ENCODE measurements at regions not wholly inside any gene's neighbourhood (a gene's known extent, or its start where the extent isn't known, plus 50 kb on each side); places are given as distances from the start of the nearest gene placed in this dataset.

DNA sequence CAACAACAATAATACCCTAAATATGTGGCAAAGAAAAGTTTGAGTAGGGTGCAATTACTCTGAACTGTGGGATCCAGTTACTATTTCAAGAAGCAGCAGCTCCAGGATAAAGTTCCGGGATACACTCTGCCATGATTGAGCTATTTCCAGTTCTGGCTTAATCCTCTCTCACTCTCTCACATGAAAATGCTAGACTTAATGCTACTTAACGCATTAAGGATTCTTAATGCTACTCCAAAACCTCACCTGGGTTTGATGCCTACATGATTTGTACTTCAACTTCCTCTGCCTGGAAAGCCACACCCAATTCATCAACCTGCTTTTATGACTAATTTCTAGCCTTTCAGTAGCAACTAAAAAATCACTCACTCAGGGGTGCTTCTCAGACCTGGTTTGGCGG, 151.1 kb upstream of the HNMT start:
- ATAC-seq (no peak), DNase-seq (no peak)
- Histone ChIP-seq H3K27me3 (no peaks in the 10 kb centered on the region), H3K36me3 (no peaks in the 10 kb centered on the region), H3K4me1 (no peaks in the 10 kb centered on the region), H3K9me3 (peaks cover 0 to 7% (median 0%) of the 10 kb centered on the region in 11 donors), H3K4me3 (no peak overlapping the region), H3K27ac (no peak overlapping the region)
- intact Hi-C loops (cut with DNase I) = no loop called here
- TF ChIP-seq, protein P1, sequence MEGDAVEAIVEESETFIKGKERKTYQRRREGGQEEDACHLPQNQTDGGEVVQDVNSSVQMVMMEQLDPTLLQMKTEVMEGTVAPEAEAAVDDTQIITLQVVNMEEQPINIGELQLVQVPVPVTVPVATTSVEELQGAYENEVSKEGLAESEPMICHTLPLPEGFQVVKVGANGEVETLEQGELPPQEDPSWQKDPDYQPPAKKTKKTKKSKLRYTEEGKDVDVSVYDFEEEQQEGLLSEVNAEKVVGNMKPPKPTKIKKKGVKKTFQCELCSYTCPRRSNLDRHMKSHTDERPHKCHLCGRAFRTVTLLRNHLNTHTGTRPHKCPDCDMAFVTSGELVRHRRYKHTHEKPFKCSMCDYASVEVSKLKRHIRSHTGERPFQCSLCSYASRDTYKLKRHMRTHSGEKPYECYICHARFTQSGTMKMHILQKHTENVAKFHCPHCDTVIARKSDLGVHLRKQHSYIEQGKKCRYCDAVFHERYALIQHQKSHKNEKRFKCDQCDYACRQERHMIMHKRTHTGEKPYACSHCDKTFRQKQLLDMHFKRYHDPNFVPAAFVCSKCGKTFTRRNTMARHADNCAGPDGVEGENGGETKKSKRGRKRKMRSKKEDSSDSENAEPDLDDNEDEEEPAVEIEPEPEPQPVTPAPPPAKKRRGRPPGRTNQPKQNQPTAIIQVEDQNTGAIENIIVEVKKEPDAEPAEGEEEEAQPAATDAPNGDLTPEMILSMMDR (IDR thresholded peaks at IDR 0.05) = no peak
- 88% methylated on average over 3 of the region's 3 CpGs for WGBS, 2 donors

- no peak for ATAC-seq
- TF ChIP-seq, protein P1 (IDR thresholded peaks at IDR 0.05) = no peak
- 55 to 58% methylated on average over 3 of the region's 3 CpGs for WGBS, 2 donors
These were observed 147.2 kb upstream of the HNMT start for GRCh38 chr2:137817058-137817457.

DNA sequence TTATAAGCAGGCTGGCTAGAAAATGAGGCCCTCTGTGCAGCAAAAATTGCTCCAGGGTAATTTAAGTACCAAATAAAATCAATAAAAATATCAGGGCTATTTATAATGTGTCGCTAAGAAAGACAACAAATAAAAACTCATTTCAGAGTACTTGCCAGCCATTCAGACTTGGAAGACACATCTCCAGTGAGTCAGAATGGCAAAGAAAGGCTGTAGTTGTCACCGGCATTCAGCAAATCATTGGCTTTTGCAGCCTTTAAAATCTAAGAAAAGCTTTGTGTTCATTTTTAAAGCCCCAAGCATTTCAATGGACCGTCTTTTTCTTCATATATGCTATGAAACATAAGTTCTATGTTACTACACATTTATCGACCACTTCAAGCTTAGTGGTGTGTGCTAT, 141.1 kb upstream of the HNMT start:
- ATAC-seq (no peak), DNase-seq (no peak)
- Histone ChIP-seq H3K36me3 (no peaks in the 10 kb centered on the region), H3K9me3 (peaks cover 0 to 10% (median 0%) of the 10 kb centered on the region in 11 donors), H3K27ac (no peak overlapping the region), H3K4me3 (no peak overlapping the region), H3K4me1 (no peaks in the 10 kb centered on the region), H3K27me3 (peaks cover 0 to 4% (median 0%) of the 10 kb centered on the region in 7 donors)
- WGBS, 2 donors = 83 to 85% methylated on average over 4 of the region's 4 CpGs
- TF ChIP-seq, protein P1 (IDR thresholded peaks at IDR 0.05) = no peak
- intact Hi-C loops (cut with DNase I) = no loop called here

More at GRCh38 chr2:137817058-137817457, 147.2 kb upstream of the HNMT start:
- no peak overlapping the region for H3K4me3 ChIP-seq
- intact Hi-C loops (cut with DNase I) = no loop called here
- H3K4me1 ChIP-seq = no peaks in the 10 kb centered on the region
- H3K36me3 ChIP-seq = no peaks in the 10 kb centered on the region
- DNase-seq = no peak
- no peak overlapping the region for H3K27ac ChIP-seq
- peaks cover 0 to 4% (median 0%) of the 10 kb centered on the region in 7 donors for H3K27me3 ChIP-seq
- H3K9me3 ChIP-seq = peaks cover 0 to 10% (median 0%) of the 10 kb centered on the region in 11 donors

DNA sequence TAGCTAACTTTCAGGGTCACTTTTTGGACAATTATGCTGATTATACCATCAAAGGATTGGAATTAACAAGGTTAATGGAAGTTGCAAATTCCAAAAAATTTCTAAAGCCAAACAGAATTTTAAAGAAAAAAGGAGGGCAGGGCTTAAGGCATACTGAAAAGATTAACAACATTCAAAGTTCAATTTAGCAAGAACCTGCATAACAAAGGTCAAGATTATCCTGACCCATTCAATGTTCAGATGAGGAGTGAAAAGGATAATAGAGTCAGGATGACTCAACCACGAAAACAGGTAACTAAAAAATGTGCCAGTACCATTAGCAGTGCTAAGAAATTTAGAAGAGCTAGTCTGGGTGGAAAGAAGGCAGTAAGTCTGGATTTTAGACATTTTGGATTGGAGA, 139.8 kb upstream of the HNMT start:
- intact Hi-C loops (cut with DNase I) = no loop called here
- 55 to 71% methylated on average over 1 of the region's 1 CpG for WGBS, 2 donors
- H3K27ac ChIP-seq = no peak overlapping the region

More for the DNA sequence above, 139.8 kb upstream of the HNMT start:
- no peak for ATAC-seq
- Histone ChIP-seq H3K36me3 (no peaks in the 10 kb centered on the region), H3K4me3 (no peak overlapping the region), H3K9me3 (peaks cover 0 to 9% (median 0%) of the 10 kb centered on the region in 11 donors), H3K27me3 (peaks cover 0 to 4% (median 0%) of the 10 kb centered on the region in 7 donors), H3K4me1 (no peaks in the 10 kb centered on the region)
- DNase-seq = no peak
- TF ChIP-seq, protein P1 (IDR thresholded peaks at IDR 0.05) = no peak

Measured in heart right ventricle (tissue), 16 donors.